ENCODE measurements at regions not wholly inside any gene's neighbourhood (a gene's known extent, or its start where the extent isn't known, plus 50 kb on each side); places are given as distances from the start of the nearest gene placed in this dataset.
"Not testable (repeated sequence)": the region's sequence is repeated elsewhere in the genome, so short reads cannot be mapped to it uniquely, and the experiment has no call there.

GRCh38 chr6:11891547-11891946, 112.9 kb upstream of the ADTRP start:
- no peak for FAIRE-seq

GRCh38 chr6:11890849-11891248, 112.2 kb upstream of the ADTRP start:
- DNase-seq (ENCODE audit: low spot score in 2 of 2) (no peak), FAIRE-seq (no peak)

More at GRCh38 chr6:11891547-11891946, 112.9 kb upstream of the ADTRP start:
- no peak for DNase-seq (ENCODE audit: low spot score in 2 of 2)

GRCh38 chr6:11890209-11890608, 111.6 kb upstream of the ADTRP start:
- FAIRE-seq = no peak
- no peak for DNase-seq (ENCODE audit: low spot score in 2 of 2)

- DNase-seq (ENCODE audit: low spot score in 2 of 2) (no peak), FAIRE-seq (no peak)
Measured at GRCh38 chr6:11889572-11889971, 111.0 kb upstream of the ADTRP start.

GRCh38 chr6:11888727-11889126, 110.1 kb upstream of the ADTRP start:
- DNase-seq (ENCODE audit: low spot score in 2 of 2) = no peak
- FAIRE-seq = no peak

GRCh38 chr6:11885159-11885558, 106.6 kb upstream of the ADTRP start:
- FAIRE-seq (no peak), DNase-seq (ENCODE audit: low spot score in 2 of 2) (no peak)

GRCh38 chr6:11883471-11883870, 104.9 kb upstream of the ADTRP start:
- FAIRE-seq = not testable (repeated sequence)

GRCh38 chr6:11880156-11880555, 101.6 kb upstream of the ADTRP start:
- FAIRE-seq; DNase-seq (ENCODE audit: low spot score in 2 of 2): not testable (repeated sequence)

More at GRCh38 chr6:11883471-11883870, 104.9 kb upstream of the ADTRP start:
- DNase-seq (ENCODE audit: low spot score in 2 of 2) = not testable (repeated sequence)

- FAIRE-seq (no peak), DNase-seq (ENCODE audit: low spot score in 2 of 2) (no peak)
Measured at GRCh38 chr6:11878735-11879134, 100.1 kb upstream of the ADTRP start.

- FAIRE-seq (no peak), DNase-seq (ENCODE audit: low spot score in 2 of 2) (no peak)
Measured at GRCh38 chr6:11878029-11878428, 99.4 kb upstream of the ADTRP start.

- no peak for DNase-seq (ENCODE audit: low spot score in 2 of 2)
Measured at GRCh38 chr6:11876934-11877433, 98.4 kb upstream of the ADTRP start.

GRCh38 chr6:11875325-11876109, 96.9 kb upstream of the ADTRP start:
- FAIRE-seq (no peak), DNase-seq (ENCODE audit: low spot score in 2 of 2) (no peak)

More at GRCh38 chr6:11876934-11877433, 98.4 kb upstream of the ADTRP start:
- FAIRE-seq = no peak

- FAIRE-seq = no peak
- DNase-seq (ENCODE audit: low spot score in 2 of 2) = no peak
Measured at GRCh38 chr6:11869672-11870340, 91.2 kb upstream of the ADTRP start.

GRCh38 chr6:11868392-11868791, 89.8 kb upstream of the ADTRP start:
- DNase-seq (ENCODE audit: low spot score in 2 of 2) = no peak
- FAIRE-seq = no peak

GRCh38 chr6:11865680-11866300, 87.2 kb upstream of the ADTRP start:
- no peak for DNase-seq (ENCODE audit: low spot score in 2 of 2)

GRCh38 chr6:11858439-11858838, 79.8 kb upstream of the ADTRP start:
- FAIRE-seq = no peak
- no peak for DNase-seq (ENCODE audit: low spot score in 2 of 2)

More at GRCh38 chr6:11865680-11866300, 87.2 kb upstream of the ADTRP start:
- no peak for FAIRE-seq

- FAIRE-seq (no peak), DNase-seq (ENCODE audit: low spot score in 2 of 2) (no peak)
Measured at GRCh38 chr6:11855743-11856142, 77.1 kb upstream of the ADTRP start.

GRCh38 chr6:11854408-11855165, 76.0 kb upstream of the ADTRP start:
- no peak for DNase-seq (ENCODE audit: low spot score in 2 of 2)
- FAIRE-seq = no peak

GRCh38 chr6:11853678-11854407, 75.2 kb upstream of the ADTRP start:
- no peak for FAIRE-seq
- no peak for DNase-seq (ENCODE audit: low spot score in 2 of 2)
